ENCODE measurements at regions not wholly inside any gene's neighbourhood (a gene's known extent, or its start where the extent isn't known, plus 50 kb on each side); places are given as distances from the start of the nearest gene placed in this dataset.

- TF ChIP-seq CTCF (IDR thresholded peaks at IDR 0.05) (no peak), ZFX (IDR thresholded peaks at IDR 0.05; ENCODE audit: borderline replicate concordance) (no peak)
These were observed 68.2 kb upstream of the AMPD3 start for GRCh38 chr11:10386861-10387205.
